ENCODE measurements at regions not wholly inside any gene's neighbourhood (a gene's known extent, or its start where the extent isn't known, plus 50 kb on each side); places are given as distances from the start of the nearest gene placed in this dataset.

DNA sequence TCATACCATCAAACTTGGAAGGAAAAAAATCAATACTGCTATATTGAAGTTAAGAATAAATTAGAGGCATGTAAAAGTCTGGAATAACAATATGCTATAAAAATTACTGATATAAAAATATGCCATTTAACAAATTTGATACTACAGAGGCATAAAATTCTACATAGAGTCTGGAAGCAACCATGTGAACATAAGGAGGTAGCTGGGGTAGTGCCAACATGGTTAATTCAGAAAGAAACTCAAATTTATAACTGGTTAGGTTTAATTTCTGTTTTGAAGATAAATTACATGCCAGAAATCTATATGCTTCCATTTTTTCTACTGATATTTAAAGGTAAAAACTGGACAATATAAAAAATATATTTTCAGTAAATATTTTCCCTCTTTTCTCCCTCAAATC lies 103.1 kb upstream of the NR4A3 start:
- H3K27ac Mint-ChIP-seq (ENCODE audit: unreplicated experiment) = no peak overlapping the region
- H3K27me3 Mint-ChIP-seq (ENCODE audit: low read depth) = no peaks in the 10 kb centered on the region
- no peak overlapping the region for H3K4me3 Mint-ChIP-seq
- no peaks in the 10 kb centered on the region for H3K9me3 Mint-ChIP-seq
- TF ChIP-seq, protein P1, sequence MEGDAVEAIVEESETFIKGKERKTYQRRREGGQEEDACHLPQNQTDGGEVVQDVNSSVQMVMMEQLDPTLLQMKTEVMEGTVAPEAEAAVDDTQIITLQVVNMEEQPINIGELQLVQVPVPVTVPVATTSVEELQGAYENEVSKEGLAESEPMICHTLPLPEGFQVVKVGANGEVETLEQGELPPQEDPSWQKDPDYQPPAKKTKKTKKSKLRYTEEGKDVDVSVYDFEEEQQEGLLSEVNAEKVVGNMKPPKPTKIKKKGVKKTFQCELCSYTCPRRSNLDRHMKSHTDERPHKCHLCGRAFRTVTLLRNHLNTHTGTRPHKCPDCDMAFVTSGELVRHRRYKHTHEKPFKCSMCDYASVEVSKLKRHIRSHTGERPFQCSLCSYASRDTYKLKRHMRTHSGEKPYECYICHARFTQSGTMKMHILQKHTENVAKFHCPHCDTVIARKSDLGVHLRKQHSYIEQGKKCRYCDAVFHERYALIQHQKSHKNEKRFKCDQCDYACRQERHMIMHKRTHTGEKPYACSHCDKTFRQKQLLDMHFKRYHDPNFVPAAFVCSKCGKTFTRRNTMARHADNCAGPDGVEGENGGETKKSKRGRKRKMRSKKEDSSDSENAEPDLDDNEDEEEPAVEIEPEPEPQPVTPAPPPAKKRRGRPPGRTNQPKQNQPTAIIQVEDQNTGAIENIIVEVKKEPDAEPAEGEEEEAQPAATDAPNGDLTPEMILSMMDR (conservative IDR thresholded peaks at IDR 0.05) = no peak
- H3K36me3 Mint-ChIP-seq (ENCODE audit: low read depth) = no peaks in the 10 kb centered on the region
- H3K4me1 Mint-ChIP-seq = no peaks in the 10 kb centered on the region
- no peak for DNase-seq (ENCODE audit: low read depth, low spot score)

- Mint-ChIP-seq H3K4me3 (no peak overlapping the region), H3K27ac (ENCODE audit: unreplicated experiment) (no peak overlapping the region), H3K27me3 (ENCODE audit: low read depth) (no peaks in the 10 kb centered on the region), H3K36me3 (ENCODE audit: low read depth) (no peaks in the 10 kb centered on the region), H3K4me1 (no peaks in the 10 kb centered on the region), H3K9me3 (no peaks in the 10 kb centered on the region)
- TF ChIP-seq, protein P1 (conservative IDR thresholded peaks at IDR 0.05) = no peak
- DNase-seq (ENCODE audit: low read depth, low spot score) = no peak
Observed at GRCh38 chr9:99720455-99721050, 101.1 kb upstream of the NR4A3 start.

DNA sequence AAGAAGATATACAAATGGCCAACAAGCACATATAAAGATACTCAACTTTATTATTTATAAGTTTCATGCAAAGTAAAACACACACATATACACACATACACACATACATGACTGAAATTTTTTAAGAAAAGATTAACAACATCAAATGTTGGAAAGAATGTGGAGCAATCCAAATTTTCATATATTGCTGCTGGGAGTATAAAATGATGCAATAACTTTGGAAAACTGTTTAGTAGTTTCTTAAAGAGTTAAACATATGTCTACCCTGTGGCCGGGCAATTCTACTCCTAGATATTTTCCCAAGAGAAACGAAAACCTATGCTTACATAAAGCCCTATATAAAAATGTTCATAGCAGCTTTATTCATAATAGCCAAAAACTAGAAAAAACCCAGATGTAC lies 99.8 kb upstream of the NR4A3 start:
- TF ChIP-seq, protein P1 (conservative IDR thresholded peaks at IDR 0.05) = no peak
- H3K4me3 Mint-ChIP-seq = no peak overlapping the region
- no peaks in the 10 kb centered on the region for H3K9me3 Mint-ChIP-seq
- H3K27me3 Mint-ChIP-seq (ENCODE audit: low read depth) = no peaks in the 10 kb centered on the region
- H3K27ac Mint-ChIP-seq (ENCODE audit: unreplicated experiment) = no peak overlapping the region
- no peak for DNase-seq (ENCODE audit: low read depth, low spot score)
- no peaks in the 10 kb centered on the region for H3K4me1 Mint-ChIP-seq
- H3K36me3 Mint-ChIP-seq (ENCODE audit: low read depth) = no peaks in the 10 kb centered on the region

DNA sequence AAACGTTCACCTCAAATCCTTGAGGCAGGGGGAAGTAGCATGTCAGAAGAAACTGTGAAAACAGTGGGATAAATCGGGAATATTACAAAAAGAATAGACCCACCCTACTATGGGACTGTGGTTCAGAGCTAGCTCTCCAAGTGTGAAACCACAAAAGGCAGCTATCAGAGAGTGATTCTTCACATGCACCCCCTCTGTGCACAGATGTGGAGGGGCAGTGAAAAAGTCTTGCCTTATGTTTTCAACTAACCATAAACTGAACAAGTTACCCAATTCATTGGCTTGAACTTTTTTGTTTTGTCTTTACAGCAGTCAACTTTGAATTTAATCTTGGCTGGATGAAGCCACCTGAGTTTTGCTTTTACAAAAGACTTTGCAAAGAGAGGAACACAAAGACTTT lies 98.8 kb upstream of the NR4A3 start:
- no peaks in the 10 kb centered on the region for H3K36me3 Mint-ChIP-seq (ENCODE audit: low read depth)
- H3K27me3 Mint-ChIP-seq (ENCODE audit: low read depth) = no peaks in the 10 kb centered on the region
- H3K4me3 Mint-ChIP-seq = no peak overlapping the region
- no peaks in the 10 kb centered on the region for H3K4me1 Mint-ChIP-seq
- no peaks in the 10 kb centered on the region for H3K9me3 Mint-ChIP-seq
- H3K27ac Mint-ChIP-seq (ENCODE audit: unreplicated experiment) = no peak overlapping the region
- DNase-seq (ENCODE audit: low read depth, low spot score) = no peak
- TF ChIP-seq, protein P1 (conservative IDR thresholded peaks at IDR 0.05) = no peak

GRCh38 chr9:99724640-99725039 lies 97.0 kb upstream of the NR4A3 start:
- Mint-ChIP-seq H3K9me3 (no peaks in the 10 kb centered on the region), H3K27ac (ENCODE audit: unreplicated experiment) (no peak overlapping the region), H3K36me3 (ENCODE audit: low read depth) (no peaks in the 10 kb centered on the region), H3K27me3 (ENCODE audit: low read depth) (no peaks in the 10 kb centered on the region), H3K4me3 (no peak overlapping the region), H3K4me1 (no peaks in the 10 kb centered on the region)
- TF ChIP-seq, protein P1 (conservative IDR thresholded peaks at IDR 0.05) = no peak
- no peak for DNase-seq (ENCODE audit: low read depth, low spot score)

All from neural crest cell (in vitro differentiated cells).